ENCODE measurements at regions not wholly inside any gene's neighbourhood (a gene's known extent, or its start where the extent isn't known, plus 50 kb on each side); places are given as distances from the start of the nearest gene placed in this dataset.

GRCh38 chr13:74487091-74487722 lies 353.0 kb upstream of the KLF12 start:
- TF ChIP-seq POLR2A (IDR thresholded peaks at IDR 0.05; ENCODE audit: low read length) (no peak), GATA1 (IDR thresholded peaks at IDR 0.05; ENCODE audit: low read depth, low read length) (no peak)

All from erythroblast (primary cell).